VCaP (cell line): ENCODE measurements at regions not wholly inside any gene's neighbourhood (a gene's known extent, or its start where the extent isn't known, plus 50 kb on each side); places are given as distances from the start of the nearest gene placed in this dataset.

ENCODE experiments used
- H3K27ac ChIP-seq: fragments of 450-650 bp; 2 replicates; pipeline ENCODE4 v1.5.1; 2017
- CTCF ChIP-seq: fragments of 450-650 bp; conservative IDR thresholded peaks from 2 replicates; pipeline ENCODE4 v1.5.1; 2017; ENCODE audit warnings: mild to moderate bottlenecking, moderate library complexity

- no peak for TF ChIP-seq CTCF
These were observed 58.1 kb upstream of the HEPHL1 start for GRCh38 chr11:93963072-93963471.

GRCh38 chr11:93967258-93967657, 53.9 kb upstream of the HEPHL1 start:
- no peak overlapping the region for H3K27ac ChIP-seq
- TF ChIP-seq CTCF: no peak

More at GRCh38 chr11:93963072-93963471, 58.1 kb upstream of the HEPHL1 start:
- no peak overlapping the region for H3K27ac ChIP-seq

GRCh38 chr11:93967944-93968343, 53.2 kb upstream of the HEPHL1 start:
- no peak for TF ChIP-seq CTCF
- H3K27ac ChIP-seq: no peak overlapping the region

GRCh38 chr11:93969925-93970922, 50.9 kb upstream of the HEPHL1 start:
- no peak for TF ChIP-seq CTCF
- H3K27ac ChIP-seq: no peak overlapping the region
